Activated CD4-positive, alpha-beta memory T cell treated with anti-CD3 and anti-CD28 coated beads for 36 hours (primary cell): ENCODE measurements at regions not wholly inside any gene's neighbourhood (a gene's known extent, or its start where the extent isn't known, plus 50 kb on each side); places are given as distances from the start of the nearest gene placed in this dataset.

Source experiments
- CTCF ChIA-PET: fragments of 350-600 bp; sonication (Branson Sonifier 250); formaldehyde crosslinking; loops from one replicate; lab custom pipeline; 2021; ENCODE audit warnings: antibody characterized with exemption, inconsistent platforms; lab: Charles Lee
- POLR2A ChIA-PET: fragments of 350-600 bp; sonication (Branson Sonifier 250); formaldehyde crosslinking; loops from one replicate; lab custom pipeline; 2021; ENCODE audit warnings: antibody characterized with exemption; lab: Charles Lee
- DNase-seq: peaks from one replicate; pipeline ENCODE4 v3.0.0-alpha.2; 2020
- H3K27ac Mint-ChIP-seq: one replicate; pipeline ENCODE4 v1.8.0; 2021; ENCODE audit warnings: mixed read lengths
- H3K27me3 Mint-ChIP-seq: one replicate; pipeline ENCODE4 v1.8.0; 2021; ENCODE audit warnings: mixed read lengths
- H3K36me3 Mint-ChIP-seq: one replicate; pipeline ENCODE4 v1.8.0; 2021; ENCODE audit warnings: mixed read lengths
- H3K4me1 Mint-ChIP-seq: one replicate; pipeline ENCODE4 v1.8.0; 2021; ENCODE audit warnings: low read depth, mixed read lengths
- H3K4me3 Mint-ChIP-seq: one replicate; pipeline ENCODE4 v1.8.0; 2021; ENCODE audit warnings: mild to moderate bottlenecking, mixed read lengths
- H3K9me3 Mint-ChIP-seq: one replicate; pipeline ENCODE4 v1.8.0; 2021; ENCODE audit warnings: mixed read lengths
- intact Hi-C: fragments of 100-400 bp; cut with micrococcal nuclease; formaldehyde crosslinking; loops from one replicate; pipeline ENCODE4 v1.15.1; 2023

DNA sequence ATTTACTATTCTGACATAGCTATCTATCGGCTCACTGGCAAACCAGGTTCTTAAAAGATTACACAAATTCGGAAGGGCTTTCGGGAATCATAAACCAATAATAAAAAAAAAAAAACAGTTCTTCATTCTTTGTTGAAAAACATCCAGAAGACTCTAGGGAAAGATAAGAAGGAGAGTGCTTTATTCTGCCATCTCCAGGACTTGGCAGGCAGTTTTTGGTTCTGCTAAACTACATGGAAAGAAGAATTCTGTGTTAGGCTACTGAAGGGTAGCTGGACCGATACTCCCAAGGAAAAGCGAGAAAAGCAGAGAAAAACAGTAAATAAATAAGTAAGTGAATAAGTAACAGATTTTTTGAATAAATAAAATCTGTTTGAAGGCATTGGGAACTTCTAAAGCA is 423.5 kb upstream of the KLF6 start:
- no peak for DNase-seq
- intact Hi-C loops, result no loop called here
- CTCF ChIA-PET, result no interaction called here

DNA sequence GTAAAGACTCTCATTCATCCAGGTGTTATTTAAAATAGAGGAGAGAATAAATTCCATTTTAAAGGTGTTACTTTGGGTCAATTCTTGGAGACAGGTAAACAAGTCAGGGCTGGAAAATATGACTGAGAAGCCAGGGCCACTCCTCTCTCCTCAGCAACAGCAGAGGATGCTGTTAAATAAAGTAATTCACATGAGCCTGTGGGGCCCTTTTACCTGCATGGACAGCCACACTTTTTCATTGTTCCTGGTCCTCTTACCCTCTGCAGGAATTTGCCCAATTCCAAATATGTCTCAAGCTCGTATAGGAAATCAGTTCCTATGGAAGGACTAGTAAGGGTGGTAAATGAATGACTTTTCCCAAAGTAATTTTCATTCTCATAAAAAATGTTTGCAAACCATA is 420.1 kb upstream of the KLF6 start:
- ChIA-PET POLR2A (no interaction called here), CTCF (no interaction called here)
- Mint-ChIP-seq H3K4me3 (no peak overlapping the region), H3K27ac (no peak overlapping the region), H3K9me3 (no peaks in the 10 kb centered on the region), H3K27me3 (no peaks in the 10 kb centered on the region), H3K36me3 (no peaks in the 10 kb centered on the region), H3K4me1 (no peaks in the 10 kb centered on the region)
- DNase-seq, result no peak
- intact Hi-C loops, result no loop called here

More for the DNA sequence above, 423.5 kb upstream of the KLF6 start:
- H3K36me3 Mint-ChIP-seq, result no peaks in the 10 kb centered on the region
- no peaks in the 10 kb centered on the region for H3K4me1 Mint-ChIP-seq
- H3K9me3 Mint-ChIP-seq, result no peaks in the 10 kb centered on the region
- H3K27ac Mint-ChIP-seq, result no peak overlapping the region
- POLR2A ChIA-PET, result no interaction called here
- H3K27me3 Mint-ChIP-seq, result no peaks in the 10 kb centered on the region
- no peak overlapping the region for H3K4me3 Mint-ChIP-seq

- Mint-ChIP-seq H3K27ac (no peak overlapping the region), H3K4me3 (no peak overlapping the region), H3K27me3 (no peaks in the 10 kb centered on the region), H3K9me3 (no peaks in the 10 kb centered on the region), H3K4me1 (no peaks in the 10 kb centered on the region), H3K36me3 (no peaks in the 10 kb centered on the region)
- POLR2A ChIA-PET, result interaction anchor here (0.6 to 0.7 kb wide), 2 partner anchors 9 to 84 kb away, joined by 3 read pairs; no protein-coding TSS in a partner anchor
- intact Hi-C loops, result no loop called here
- DNase-seq, result no peak
- CTCF ChIA-PET, result interaction anchor here (0.5 kb wide), 1 partner anchor 24 kb away, joined by 3 read pairs; no protein-coding TSS in a partner anchor
These were observed 417.9 kb upstream of the KLF6 start for GRCh38 chr10:4202938-4203337.

DNA sequence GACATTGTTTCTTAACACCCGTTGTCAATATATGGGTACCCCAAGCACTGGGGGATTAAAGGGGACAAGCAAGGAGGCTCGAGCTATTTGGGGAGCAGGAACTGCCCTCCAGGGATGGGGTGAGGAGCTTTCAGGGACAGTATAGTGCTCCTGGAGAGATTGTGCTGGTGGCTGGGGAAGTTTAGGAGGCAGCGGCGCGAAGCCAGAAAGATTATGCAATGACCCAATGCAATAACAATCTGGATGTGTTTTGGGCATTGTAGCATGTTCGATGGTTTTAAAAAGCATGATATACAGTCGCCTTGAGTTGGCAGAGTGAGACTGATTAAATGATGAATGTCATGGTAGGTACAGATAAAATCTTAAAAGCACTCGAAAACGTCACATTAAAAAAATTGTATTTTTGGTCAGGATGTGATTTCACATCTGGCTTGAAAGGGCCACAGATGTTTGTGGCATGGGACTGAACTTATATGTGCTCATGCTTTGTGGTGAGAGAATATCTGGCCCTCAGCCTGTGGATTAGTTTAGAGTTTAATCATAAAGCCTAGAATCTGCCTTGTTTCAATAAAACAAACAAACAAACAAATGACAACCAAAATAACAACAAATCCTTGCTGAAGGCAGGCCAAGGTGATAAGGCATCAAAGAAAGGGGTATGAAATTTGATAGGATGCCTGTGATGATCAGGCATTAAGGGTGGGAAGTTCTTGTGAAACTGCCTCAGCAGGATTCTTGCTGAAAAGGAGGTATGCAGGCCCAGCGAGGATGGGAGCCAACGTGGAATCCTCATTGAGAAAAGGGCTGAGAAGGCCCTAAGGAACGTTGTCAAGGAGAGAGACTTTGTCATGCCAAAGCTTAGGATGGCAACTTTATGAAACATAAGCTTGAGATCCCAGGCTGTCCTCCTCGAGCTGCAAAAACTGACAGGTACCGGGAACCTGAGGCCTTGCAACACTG is 417.1 kb upstream of the KLF6 start:
- Mint-ChIP-seq H3K27me3 (no peaks in the 10 kb centered on the region), H3K36me3 (no peaks in the 10 kb centered on the region), H3K4me1 (peaks cover 6% of the 10 kb centered on the region), H3K27ac (no peak overlapping the region), H3K9me3 (no peaks in the 10 kb centered on the region), H3K4me3 (no peak overlapping the region)
- DNase-seq, result no peak
- intact Hi-C loops, result no loop called here
- POLR2A ChIA-PET, result interaction anchor here (0.6 to 0.7 kb wide), 2 partner anchors 9 to 85 kb away, joined by 3 read pairs; no protein-coding TSS in a partner anchor
- CTCF ChIA-PET, result interaction anchor here (0.5 kb wide), 1 partner anchor 25 kb away, joined by 3 read pairs; no protein-coding TSS in a partner anchor

DNA sequence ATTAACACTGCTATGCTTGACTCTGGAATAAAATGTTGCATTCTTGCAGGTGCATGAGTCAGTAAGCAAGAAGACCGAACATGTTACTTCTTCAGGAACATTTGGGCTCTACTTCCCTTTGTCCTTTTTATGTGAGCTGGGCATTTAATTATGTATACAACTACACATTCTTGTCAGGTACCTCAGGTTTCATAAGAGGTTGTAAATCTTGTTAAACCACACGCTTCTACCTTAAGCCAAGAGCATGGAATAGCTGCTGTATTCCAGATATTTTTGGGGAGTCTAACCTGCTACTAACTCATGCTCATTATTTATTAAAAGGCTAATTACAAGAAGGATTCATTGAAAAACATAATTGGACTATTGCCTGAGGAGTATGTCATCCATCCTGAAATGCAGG is 414.2 kb upstream of the KLF6 start:
- H3K27ac Mint-ChIP-seq, result no peak overlapping the region
- no peak for DNase-seq
- H3K9me3 Mint-ChIP-seq, result no peaks in the 10 kb centered on the region
- no peak overlapping the region for H3K4me3 Mint-ChIP-seq
- no peaks in the 10 kb centered on the region for H3K36me3 Mint-ChIP-seq
- ChIA-PET POLR2A (no interaction called here), CTCF (no interaction called here)
- peaks cover 14% of the 10 kb centered on the region for H3K4me1 Mint-ChIP-seq
- no peaks in the 10 kb centered on the region for H3K27me3 Mint-ChIP-seq
- intact Hi-C loops, result no loop called here

DNA sequence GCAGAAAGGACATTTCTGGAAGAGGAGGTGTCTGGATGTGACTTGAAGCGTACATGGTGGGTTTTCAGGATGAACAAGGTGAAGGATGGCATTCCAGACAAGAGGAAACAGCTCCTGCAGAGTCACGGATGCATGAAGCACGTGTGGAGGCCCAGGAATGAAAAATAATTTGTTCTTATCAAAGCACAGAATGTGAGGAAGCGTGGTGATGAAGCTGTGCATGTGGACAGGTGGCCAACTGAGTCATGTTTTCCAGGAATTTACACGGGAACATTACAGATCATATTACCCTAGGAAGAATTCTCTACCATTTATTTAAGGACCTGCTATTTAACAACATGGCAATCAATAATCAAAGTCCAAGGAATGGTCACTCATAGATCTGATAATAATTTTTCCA is 413.2 kb upstream of the KLF6 start:
- no peaks in the 10 kb centered on the region for H3K36me3 Mint-ChIP-seq
- H3K4me3 Mint-ChIP-seq, result no peak overlapping the region
- H3K9me3 Mint-ChIP-seq, result no peaks in the 10 kb centered on the region
- intact Hi-C loops, result no loop called here
- no peak for DNase-seq
- H3K4me1 Mint-ChIP-seq, result peaks cover 14% of the 10 kb centered on the region
- H3K27ac Mint-ChIP-seq, result no peak overlapping the region
- no peaks in the 10 kb centered on the region for H3K27me3 Mint-ChIP-seq
- ChIA-PET POLR2A (no interaction called here), CTCF (no interaction called here)

GRCh38 chr10:4197676-4198075 is 412.7 kb upstream of the KLF6 start:
- ChIA-PET CTCF (no interaction called here), POLR2A (no interaction called here)
- DNase-seq, result no peak
- Mint-ChIP-seq H3K4me3 (no peak overlapping the region), H3K27ac (no peak overlapping the region), H3K27me3 (no peaks in the 10 kb centered on the region), H3K4me1 (peaks cover 14% of the 10 kb centered on the region), H3K9me3 (no peaks in the 10 kb centered on the region), H3K36me3 (no peaks in the 10 kb centered on the region)
- intact Hi-C loops, result no loop called here

DNA sequence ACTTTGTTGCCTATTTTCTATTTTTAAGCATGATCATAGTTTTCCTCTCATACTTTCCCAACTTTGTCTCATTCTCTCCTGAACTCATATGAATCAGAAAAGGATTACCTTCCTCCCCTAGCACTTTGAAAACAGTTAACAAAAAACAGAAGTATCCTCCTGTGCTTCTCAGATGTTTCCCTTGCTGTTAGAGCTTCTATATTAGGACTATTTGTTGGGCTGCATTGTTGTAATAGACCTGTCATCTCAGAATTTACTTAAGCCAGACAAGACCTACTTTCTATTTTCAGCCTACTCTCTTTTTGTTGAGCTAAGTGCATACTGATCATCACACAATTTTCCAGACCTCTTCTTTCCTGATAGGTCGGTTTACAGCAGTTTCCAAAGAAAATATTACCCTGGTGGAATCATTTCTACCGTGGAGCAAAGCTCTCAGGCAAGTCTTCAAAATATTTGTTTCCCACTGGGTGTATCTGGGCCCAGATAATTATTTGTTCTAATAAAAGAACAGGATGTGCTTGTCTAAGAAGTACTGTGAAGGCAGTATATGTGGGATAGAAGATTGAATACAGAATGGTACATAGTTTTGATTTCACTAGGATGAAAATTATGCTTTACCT is 411.9 kb upstream of the KLF6 start:
- no peak for DNase-seq
- no peak overlapping the region for H3K27ac Mint-ChIP-seq
- no peaks in the 10 kb centered on the region for H3K36me3 Mint-ChIP-seq
- peaks cover 14% of the 10 kb centered on the region for H3K4me1 Mint-ChIP-seq
- CTCF ChIA-PET, result no interaction called here
- H3K27me3 Mint-ChIP-seq, result no peaks in the 10 kb centered on the region
- H3K4me3 Mint-ChIP-seq, result no peak overlapping the region
- intact Hi-C loops, result no loop called here
- POLR2A ChIA-PET, result no interaction called here
- no peaks in the 10 kb centered on the region for H3K9me3 Mint-ChIP-seq

DNA sequence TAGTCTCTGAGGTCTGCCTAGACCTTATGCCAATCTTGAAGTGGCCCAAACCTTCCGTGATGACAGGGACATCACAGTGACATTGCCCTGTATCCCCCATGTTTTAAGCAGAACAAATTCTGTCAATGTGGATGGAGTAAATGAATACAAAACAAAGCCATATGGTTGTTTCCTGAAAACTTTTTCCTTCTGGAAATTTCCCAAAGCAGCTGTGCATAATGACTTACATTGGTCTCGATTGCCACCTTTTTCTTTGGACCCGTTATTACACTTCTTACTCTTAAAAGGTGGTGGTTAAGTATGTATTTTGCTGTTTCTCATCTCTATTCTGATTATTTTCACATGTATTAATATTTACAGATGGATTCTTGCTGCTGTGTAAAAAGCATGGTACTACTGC is 411.2 kb upstream of the KLF6 start:
- Mint-ChIP-seq H3K4me3 (no peak overlapping the region), H3K9me3 (no peaks in the 10 kb centered on the region), H3K36me3 (no peaks in the 10 kb centered on the region), H3K27ac (no peak overlapping the region), H3K4me1 (peaks cover 14% of the 10 kb centered on the region), H3K27me3 (no peaks in the 10 kb centered on the region)
- no peak for DNase-seq
- POLR2A ChIA-PET, result no interaction called here
- CTCF ChIA-PET, result no interaction called here
- intact Hi-C loops, result no loop called here

DNA sequence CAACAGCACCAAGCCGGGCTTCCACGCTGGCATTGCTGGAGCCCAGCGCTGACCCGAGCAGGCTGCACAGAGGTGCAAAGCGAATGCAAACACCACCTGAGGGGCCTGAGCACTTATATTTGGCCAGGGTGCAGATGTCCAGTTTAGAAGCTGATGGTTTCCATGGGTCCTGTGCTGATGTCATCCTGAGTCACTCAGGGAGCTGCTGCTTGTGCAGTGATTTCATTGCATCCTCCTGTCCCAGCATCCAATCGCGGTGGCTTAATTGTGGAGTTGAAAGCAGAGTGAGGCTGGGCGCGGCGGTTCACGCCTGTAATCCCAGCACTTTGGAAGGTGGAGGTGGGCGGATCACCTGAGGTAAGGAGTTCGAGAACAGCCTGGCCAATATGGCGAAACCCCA is 410.2 kb upstream of the KLF6 start:
- ChIA-PET POLR2A (no interaction called here), CTCF (no interaction called here)
- H3K9me3 Mint-ChIP-seq, result no peaks in the 10 kb centered on the region
- no peak for DNase-seq
- H3K27me3 Mint-ChIP-seq, result no peaks in the 10 kb centered on the region
- H3K27ac Mint-ChIP-seq, result no peak overlapping the region
- intact Hi-C loops, result no loop called here
- H3K36me3 Mint-ChIP-seq, result no peaks in the 10 kb centered on the region
- no peak overlapping the region for H3K4me3 Mint-ChIP-seq
- H3K4me1 Mint-ChIP-seq, result peaks cover 14% of the 10 kb centered on the region

DNA sequence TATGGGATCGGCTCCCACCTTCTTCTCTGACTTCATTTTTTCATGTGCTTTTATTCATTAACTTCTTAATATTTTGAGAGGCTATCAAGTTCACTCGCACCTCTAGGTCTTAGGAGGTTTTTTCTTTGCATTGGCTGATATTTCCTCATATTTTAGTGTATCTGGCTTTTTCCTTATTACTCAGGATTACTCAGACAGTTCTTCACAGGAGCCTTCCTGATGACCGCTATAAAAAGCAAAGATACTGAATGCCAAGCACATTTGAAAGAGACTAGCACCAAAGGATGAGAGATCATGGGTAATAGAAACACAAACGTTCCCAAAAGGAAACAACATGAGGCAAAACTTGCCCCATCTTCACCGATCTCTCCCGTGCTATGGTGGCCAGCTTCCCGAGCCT is 409.2 kb upstream of the KLF6 start:
- POLR2A ChIA-PET, result no interaction called here
- no peak for DNase-seq
- intact Hi-C loops, result no loop called here
- H3K27me3 Mint-ChIP-seq, result no peaks in the 10 kb centered on the region
- CTCF ChIA-PET, result no interaction called here
- no peak overlapping the region for H3K27ac Mint-ChIP-seq
- no peak overlapping the region for H3K4me3 Mint-ChIP-seq
- no peaks in the 10 kb centered on the region for H3K9me3 Mint-ChIP-seq
- H3K4me1 Mint-ChIP-seq, result peaks cover 14% of the 10 kb centered on the region
- no peaks in the 10 kb centered on the region for H3K36me3 Mint-ChIP-seq

- intact Hi-C loops, result no loop called here
- ChIA-PET CTCF (no interaction called here), POLR2A (no interaction called here)
These were observed 406.9 kb upstream of the KLF6 start for GRCh38 chr10:4191894-4192293.

More at GRCh38 chr10:4191894-4192293, 406.9 kb upstream of the KLF6 start:
- Mint-ChIP-seq H3K4me3 (no peak overlapping the region), H3K4me1 (peaks cover 5% of the 10 kb centered on the region), H3K36me3 (no peaks in the 10 kb centered on the region), H3K9me3 (no peaks in the 10 kb centered on the region), H3K27me3 (no peaks in the 10 kb centered on the region), H3K27ac (no peak overlapping the region)
- DNase-seq, result no peak
